Bronchial epithelial cell (primary cell): ENCODE measurements at regions not wholly inside any gene's neighbourhood (a gene's known extent, or its start where the extent isn't known, plus 50 kb on each side); places are given as distances from the start of the nearest gene placed in this dataset.

ENCODE experiments used
- DNase-seq: peaks from one replicate; pipeline ENCODE4 v3.0.0-alpha.2; 2010; ENCODE audit warnings: low read depth
- FAIRE-seq: peaks from 2 replicates; lab custom pipeline; 2011; peaks lifted over from hg19 to GRCh38; lab: Jason Lieb, UNC
- H3K27me3 ChIP-seq: 2 replicates; pipeline ENCODE4 v1.5.1; 2011; ENCODE audit warnings: low read length; ENCODE audit not compliant: control insufficient read depth, insufficient read depth
- H3K36me3 ChIP-seq: 2 replicates; pipeline ENCODE4 v1.5.1; 2011; ENCODE audit warnings: low read length; ENCODE audit not compliant: control insufficient read depth, insufficient read depth
- H3K4me3 ChIP-seq: 2 replicates; pipeline ENCODE4 v1.5.1; 2011; ENCODE audit warnings: mild to moderate bottlenecking, low read depth, low read length, control low read depth
- TF ChIP-seq, protein P1 (sequence below): IDR thresholded peaks from 2 replicates; pipeline ENCODE4 v1.5.1; 2011; ENCODE audit warnings: mild to moderate bottlenecking, moderate library complexity, low read length, control low read depth, inconsistent platforms; ENCODE audit not compliant: insufficient read depth, severe bottlenecking

DNA sequence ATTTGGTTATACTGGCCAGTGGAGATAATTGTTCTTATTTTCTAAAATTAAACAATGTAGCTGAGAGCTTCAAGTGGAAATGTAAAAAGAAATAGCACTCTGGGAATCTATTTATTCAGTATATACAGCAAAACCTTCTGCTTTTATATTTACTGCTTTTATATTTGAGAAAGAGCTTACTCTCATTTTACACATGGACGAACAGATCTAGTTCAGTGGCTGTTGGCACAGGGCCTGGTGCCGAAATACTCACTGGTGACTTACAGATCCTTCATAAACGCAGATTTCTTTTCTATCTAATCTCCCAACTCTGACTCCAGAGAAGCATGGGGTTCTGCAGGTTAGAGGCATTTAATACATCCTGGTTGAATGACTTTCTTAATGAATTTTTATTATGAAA lies 266.2 kb downstream of the ASXL3 start:
- no peak for FAIRE-seq
- no peak overlapping the region for H3K4me3 ChIP-seq
- no peaks in the 10 kb centered on the region for H3K36me3 ChIP-seq
- no peaks in the 10 kb centered on the region for H3K27me3 ChIP-seq
- no peak for DNase-seq
- TF ChIP-seq, protein P1, sequence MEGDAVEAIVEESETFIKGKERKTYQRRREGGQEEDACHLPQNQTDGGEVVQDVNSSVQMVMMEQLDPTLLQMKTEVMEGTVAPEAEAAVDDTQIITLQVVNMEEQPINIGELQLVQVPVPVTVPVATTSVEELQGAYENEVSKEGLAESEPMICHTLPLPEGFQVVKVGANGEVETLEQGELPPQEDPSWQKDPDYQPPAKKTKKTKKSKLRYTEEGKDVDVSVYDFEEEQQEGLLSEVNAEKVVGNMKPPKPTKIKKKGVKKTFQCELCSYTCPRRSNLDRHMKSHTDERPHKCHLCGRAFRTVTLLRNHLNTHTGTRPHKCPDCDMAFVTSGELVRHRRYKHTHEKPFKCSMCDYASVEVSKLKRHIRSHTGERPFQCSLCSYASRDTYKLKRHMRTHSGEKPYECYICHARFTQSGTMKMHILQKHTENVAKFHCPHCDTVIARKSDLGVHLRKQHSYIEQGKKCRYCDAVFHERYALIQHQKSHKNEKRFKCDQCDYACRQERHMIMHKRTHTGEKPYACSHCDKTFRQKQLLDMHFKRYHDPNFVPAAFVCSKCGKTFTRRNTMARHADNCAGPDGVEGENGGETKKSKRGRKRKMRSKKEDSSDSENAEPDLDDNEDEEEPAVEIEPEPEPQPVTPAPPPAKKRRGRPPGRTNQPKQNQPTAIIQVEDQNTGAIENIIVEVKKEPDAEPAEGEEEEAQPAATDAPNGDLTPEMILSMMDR, result no peak

DNA sequence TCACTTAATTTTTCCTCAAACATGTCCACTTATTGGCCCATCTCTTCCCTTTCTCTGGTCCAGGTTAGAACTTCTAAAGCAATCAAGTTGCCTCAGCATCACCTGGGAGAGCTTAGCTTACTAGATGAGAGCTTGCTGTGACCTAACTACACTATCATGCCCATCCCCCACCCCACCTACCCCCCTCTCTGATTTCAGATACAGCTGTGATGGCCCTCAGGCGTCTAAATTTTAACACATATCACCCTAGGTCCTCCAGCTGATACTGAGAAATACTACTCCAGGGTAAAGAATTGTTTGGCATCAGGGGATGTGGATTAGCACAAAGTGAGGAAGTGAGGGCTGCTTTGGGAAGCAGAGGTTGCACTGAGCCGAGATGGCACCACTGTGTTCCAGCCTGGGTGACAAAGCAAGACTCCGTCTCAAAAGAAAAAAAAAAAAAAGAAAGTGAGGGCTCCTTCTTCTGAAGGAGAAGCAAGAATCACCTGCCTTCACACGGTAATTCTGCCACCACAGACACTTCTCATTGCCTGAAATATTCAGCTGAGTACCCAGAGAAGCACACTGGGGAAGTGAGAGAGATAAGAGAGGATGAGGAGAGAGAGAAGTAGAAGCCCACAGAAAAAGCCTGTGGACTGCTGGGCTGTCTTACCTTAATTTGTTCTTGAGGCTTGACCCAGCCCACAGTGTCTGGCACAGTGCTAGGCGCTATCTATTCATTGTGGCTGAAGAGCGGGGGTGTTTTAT lies 263.4 kb downstream of the ASXL3 start:
- TF ChIP-seq, protein P1, result no peak

DNA sequence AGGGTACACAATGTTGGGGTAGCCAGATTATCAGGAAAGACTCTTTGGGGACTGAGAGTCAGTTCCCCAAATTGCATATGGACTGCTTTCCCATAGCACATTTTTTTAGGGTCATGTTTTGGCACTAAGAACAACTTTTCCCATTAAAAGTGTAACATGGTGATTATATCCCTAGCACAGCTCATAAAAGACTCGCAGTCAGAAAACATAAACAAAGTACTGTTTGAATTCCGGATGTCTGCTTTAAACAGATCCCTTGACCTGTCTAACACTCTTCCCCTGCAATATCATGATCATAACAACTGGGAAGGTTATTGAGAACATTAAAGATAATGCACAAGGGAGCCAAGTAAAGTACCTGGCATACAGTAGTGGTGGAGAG lies 262.2 kb downstream of the ASXL3 start:
- TF ChIP-seq, protein P1, result no peak
- no peak for FAIRE-seq
- no peak overlapping the region for H3K4me3 ChIP-seq
- H3K27me3 ChIP-seq, result peaks cover 2% of the 10 kb centered on the region
- no peaks in the 10 kb centered on the region for H3K36me3 ChIP-seq
- DNase-seq, result no peak

More for the DNA sequence above, 263.4 kb downstream of the ASXL3 start:
- DNase-seq, result no peak
- Histone ChIP-seq H3K36me3 (no peaks in the 10 kb centered on the region), H3K27me3 (peaks cover under 1% of the 10 kb centered on the region), H3K4me3 (no peak overlapping the region)
- FAIRE-seq, result no peak

DNA sequence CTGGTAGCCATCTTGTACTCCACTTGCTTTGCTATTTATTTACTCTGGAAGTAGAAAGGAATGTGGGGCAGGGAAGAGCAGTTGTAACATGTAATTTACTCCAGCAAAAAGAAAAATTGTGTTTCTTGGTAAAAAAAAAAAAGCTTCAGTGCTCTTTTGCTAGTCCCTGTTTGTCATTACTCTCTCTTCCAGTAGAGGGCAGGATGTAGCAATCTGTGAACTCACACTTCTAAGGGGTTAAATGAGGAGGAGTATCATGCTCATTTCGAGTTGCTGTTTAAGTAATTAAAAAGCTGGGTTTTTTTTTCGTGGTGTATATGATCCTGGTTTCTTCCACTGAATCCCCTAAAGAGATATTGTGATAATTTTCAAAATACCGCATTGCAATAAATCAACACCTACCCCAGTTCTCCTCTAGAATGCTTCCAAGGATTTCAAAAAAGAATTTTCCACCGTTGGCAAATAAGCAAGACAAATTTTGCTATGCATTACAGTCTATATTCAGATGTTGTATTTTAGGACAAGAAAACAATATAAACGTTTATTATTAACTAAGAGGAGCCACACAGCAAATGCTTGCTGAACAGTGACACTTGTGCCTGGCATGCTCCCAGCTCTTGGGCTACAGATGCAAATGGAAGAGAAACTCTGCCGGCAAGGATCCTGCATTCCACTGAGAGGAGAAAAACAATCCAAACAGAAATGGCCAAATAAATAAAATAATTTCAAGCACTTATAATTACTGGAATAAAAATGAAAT lies 261.6 kb downstream of the ASXL3 start:
- no peak for FAIRE-seq
- Histone ChIP-seq H3K4me3 (no peak overlapping the region), H3K36me3 (no peaks in the 10 kb centered on the region), H3K27me3 (peaks cover 2% of the 10 kb centered on the region)
- TF ChIP-seq, protein P1, result peak; percentile 70
- peak; percentile 71 for DNase-seq

DNA sequence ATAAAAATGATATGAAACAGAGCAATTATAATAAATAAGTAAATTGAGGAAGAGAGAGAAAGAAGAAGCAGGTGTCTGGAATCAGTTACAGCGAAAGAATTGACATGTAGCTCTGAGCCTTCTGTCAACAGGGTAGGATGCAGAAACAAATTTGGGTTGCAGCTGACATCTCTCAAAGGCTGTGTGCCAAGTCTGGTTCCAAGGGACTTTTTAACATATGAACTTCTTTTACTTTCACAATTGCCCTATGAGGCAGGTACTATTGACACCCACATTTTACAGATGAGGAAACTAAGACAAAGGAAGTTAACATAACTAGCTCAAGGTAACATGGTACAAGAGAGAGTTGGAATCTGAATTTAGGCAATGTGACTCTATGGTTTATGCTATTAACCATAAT lies 260.0 kb downstream of the ASXL3 start:
- Histone ChIP-seq H3K36me3 (no peaks in the 10 kb centered on the region), H3K4me3 (no peak overlapping the region), H3K27me3 (peaks cover 2% of the 10 kb centered on the region)
- DNase-seq (no peak), FAIRE-seq (no peak)
- TF ChIP-seq, protein P1, result no peak
